Activated T-helper 1 cell treated with anti-CD3 and anti-CD28 coated beads, Interleukin-12 subunit alpha, Interleukin-12 subunit beta, Interleukin-2, Interleukin-4 antibody, amounts not matched to agents 30 ng/mL and 10 ng/mL and 1 ng/mL, durations not matched to agents 14 hours and 24 hours and 36 hours (primary cell): ENCODE measurements at regions not wholly inside any gene's neighbourhood (a gene's known extent, or its start where the extent isn't known, plus 50 kb on each side); places are given as distances from the start of the nearest gene placed in this dataset.

Experiments
- DNase-seq: peaks from one replicate; pipeline ENCODE4 v3.0.0; 2021; ENCODE audit warnings: low spot score
- H3K27ac Mint-ChIP-seq: one replicate; pipeline ENCODE4 v1.8.0; 2021; ENCODE audit warnings: mild to moderate bottlenecking, mixed read lengths
- H3K27me3 Mint-ChIP-seq: one replicate; pipeline ENCODE4 v1.8.0; 2022; ENCODE audit warnings: mild to moderate bottlenecking, moderate library complexity, mixed read lengths; ENCODE audit not compliant: insufficient read depth
- H3K36me3 Mint-ChIP-seq: one replicate; pipeline ENCODE4 v1.8.0; 2021; ENCODE audit warnings: low read depth, mixed read lengths
- H3K4me1 Mint-ChIP-seq: one replicate; pipeline ENCODE4 v1.8.0; 2021; ENCODE audit warnings: low read depth, mixed read lengths
- H3K4me3 Mint-ChIP-seq: one replicate; pipeline ENCODE4 v1.8.0; 2021; ENCODE audit warnings: mild to moderate bottlenecking, moderate library complexity, mixed read lengths
- H3K9me3 Mint-ChIP-seq: one replicate; pipeline ENCODE4 v1.8.0; 2021; ENCODE audit warnings: mixed read lengths
- intact Hi-C: fragments of 100-400 bp; cut with micrococcal nuclease; formaldehyde crosslinking; loops from one replicate; pipeline ENCODE4 v1.15.1; 2024

- Mint-ChIP-seq H3K4me1 (no peaks in the 10 kb centered on the region), H3K36me3 (no peaks in the 10 kb centered on the region), H3K9me3 (no peaks in the 10 kb centered on the region), H3K27me3 (no peaks in the 10 kb centered on the region), H3K27ac (no peak overlapping the region), H3K4me3 (no peak overlapping the region)
- intact Hi-C loops: no loop called here
- no peak for DNase-seq
Observed at GRCh38 chr1:191575746-191576145, 582.5 kb upstream of the RGS18 start.

- Mint-ChIP-seq H3K4me1 (no peaks in the 10 kb centered on the region), H3K27ac (no peak overlapping the region), H3K36me3 (no peaks in the 10 kb centered on the region), H3K4me3 (no peak overlapping the region), H3K9me3 (no peaks in the 10 kb centered on the region), H3K27me3 (no peaks in the 10 kb centered on the region)
- intact Hi-C loops: no loop called here
- DNase-seq: no peak
Observed at GRCh38 chr1:191577213-191577612, 581.0 kb upstream of the RGS18 start.

GRCh38 chr1:191578281-191578680, 580.0 kb upstream of the RGS18 start:
- H3K9me3 Mint-ChIP-seq: no peaks in the 10 kb centered on the region
- intact Hi-C loops: no loop called here
- no peaks in the 10 kb centered on the region for H3K36me3 Mint-ChIP-seq
- H3K4me3 Mint-ChIP-seq: no peak overlapping the region
- DNase-seq: no peak
- H3K27ac Mint-ChIP-seq: no peak overlapping the region
- H3K27me3 Mint-ChIP-seq: no peaks in the 10 kb centered on the region
- H3K4me1 Mint-ChIP-seq: no peaks in the 10 kb centered on the region

GRCh38 chr1:191579019-191579418, 579.2 kb upstream of the RGS18 start:
- Mint-ChIP-seq H3K4me3 (no peak overlapping the region), H3K4me1 (no peaks in the 10 kb centered on the region), H3K27ac (no peak overlapping the region), H3K36me3 (no peaks in the 10 kb centered on the region), H3K9me3 (no peaks in the 10 kb centered on the region), H3K27me3 (no peaks in the 10 kb centered on the region)
- no peak for DNase-seq
- intact Hi-C loops: no loop called here

- Mint-ChIP-seq H3K36me3 (no peaks in the 10 kb centered on the region), H3K27ac (no peak overlapping the region)
- intact Hi-C loops: no loop called here
Observed at GRCh38 chr1:191582169-191582568, 576.1 kb upstream of the RGS18 start.

GRCh38 chr1:191585095-191585494, 573.2 kb upstream of the RGS18 start:
- no peak for DNase-seq
- no peak overlapping the region for H3K4me3 Mint-ChIP-seq
- intact Hi-C loops: no loop called here
- no peaks in the 10 kb centered on the region for H3K27me3 Mint-ChIP-seq
- no peaks in the 10 kb centered on the region for H3K4me1 Mint-ChIP-seq
- H3K36me3 Mint-ChIP-seq: no peaks in the 10 kb centered on the region
- H3K9me3 Mint-ChIP-seq: no peaks in the 10 kb centered on the region
- H3K27ac Mint-ChIP-seq: no peak overlapping the region

More at GRCh38 chr1:191582169-191582568, 576.1 kb upstream of the RGS18 start:
- no peaks in the 10 kb centered on the region for H3K27me3 Mint-ChIP-seq
- H3K4me3 Mint-ChIP-seq: no peak overlapping the region
- DNase-seq: no peak
- no peaks in the 10 kb centered on the region for H3K9me3 Mint-ChIP-seq
- H3K4me1 Mint-ChIP-seq: no peaks in the 10 kb centered on the region

- intact Hi-C loops: no loop called here
- no peak for DNase-seq
- no peaks in the 10 kb centered on the region for H3K4me1 Mint-ChIP-seq
- no peaks in the 10 kb centered on the region for H3K27me3 Mint-ChIP-seq
- H3K4me3 Mint-ChIP-seq: no peak overlapping the region
- no peak overlapping the region for H3K27ac Mint-ChIP-seq
- no peaks in the 10 kb centered on the region for H3K9me3 Mint-ChIP-seq
- no peaks in the 10 kb centered on the region for H3K36me3 Mint-ChIP-seq
Observed at GRCh38 chr1:191588905-191589304, 569.4 kb upstream of the RGS18 start.

- no peak for DNase-seq
- no peaks in the 10 kb centered on the region for H3K36me3 Mint-ChIP-seq
- H3K4me3 Mint-ChIP-seq: no peak overlapping the region
- no peaks in the 10 kb centered on the region for H3K9me3 Mint-ChIP-seq
- intact Hi-C loops: no loop called here
- H3K4me1 Mint-ChIP-seq: no peaks in the 10 kb centered on the region
- H3K27me3 Mint-ChIP-seq: no peaks in the 10 kb centered on the region
- H3K27ac Mint-ChIP-seq: no peak overlapping the region
Observed at GRCh38 chr1:191589536-191589935, 568.7 kb upstream of the RGS18 start.

GRCh38 chr1:191590578-191590977, 567.7 kb upstream of the RGS18 start:
- Mint-ChIP-seq H3K4me1 (no peaks in the 10 kb centered on the region), H3K27ac (no peak overlapping the region), H3K9me3 (no peaks in the 10 kb centered on the region), H3K36me3 (no peaks in the 10 kb centered on the region), H3K4me3 (no peak overlapping the region), H3K27me3 (no peaks in the 10 kb centered on the region)
- intact Hi-C loops: no loop called here
- no peak for DNase-seq

- H3K27ac Mint-ChIP-seq: no peak overlapping the region
- no peak for DNase-seq
- intact Hi-C loops: no loop called here
- H3K4me1 Mint-ChIP-seq: no peaks in the 10 kb centered on the region
- H3K9me3 Mint-ChIP-seq: no peaks in the 10 kb centered on the region
- H3K4me3 Mint-ChIP-seq: no peak overlapping the region
- H3K27me3 Mint-ChIP-seq: no peaks in the 10 kb centered on the region
- no peaks in the 10 kb centered on the region for H3K36me3 Mint-ChIP-seq
Observed at GRCh38 chr1:191592039-191592438, 566.2 kb upstream of the RGS18 start.

- intact Hi-C loops: no loop called here
Observed at GRCh38 chr1:191592907-191593306, 565.4 kb upstream of the RGS18 start.

GRCh38 chr1:191595170-191595569, 563.1 kb upstream of the RGS18 start:
- intact Hi-C loops: no loop called here
- no peaks in the 10 kb centered on the region for H3K4me1 Mint-ChIP-seq
- no peaks in the 10 kb centered on the region for H3K27me3 Mint-ChIP-seq
- no peak for DNase-seq
- no peaks in the 10 kb centered on the region for H3K9me3 Mint-ChIP-seq
- no peak overlapping the region for H3K27ac Mint-ChIP-seq
- H3K36me3 Mint-ChIP-seq: no peaks in the 10 kb centered on the region
- no peak overlapping the region for H3K4me3 Mint-ChIP-seq

More at GRCh38 chr1:191592907-191593306, 565.4 kb upstream of the RGS18 start:
- no peaks in the 10 kb centered on the region for H3K9me3 Mint-ChIP-seq
- no peaks in the 10 kb centered on the region for H3K4me1 Mint-ChIP-seq
- no peak overlapping the region for H3K4me3 Mint-ChIP-seq
- no peak overlapping the region for H3K27ac Mint-ChIP-seq
- H3K36me3 Mint-ChIP-seq: no peaks in the 10 kb centered on the region
- no peak for DNase-seq
- no peaks in the 10 kb centered on the region for H3K27me3 Mint-ChIP-seq

- Mint-ChIP-seq H3K27ac (no peak overlapping the region), H3K27me3 (no peaks in the 10 kb centered on the region), H3K9me3 (no peaks in the 10 kb centered on the region), H3K4me3 (no peak overlapping the region), H3K36me3 (no peaks in the 10 kb centered on the region), H3K4me1 (no peaks in the 10 kb centered on the region)
- intact Hi-C loops: no loop called here
- no peak for DNase-seq
Observed at GRCh38 chr1:191608367-191608766, 549.9 kb upstream of the RGS18 start.

- H3K27me3 Mint-ChIP-seq: no peaks in the 10 kb centered on the region
- H3K4me1 Mint-ChIP-seq: no peaks in the 10 kb centered on the region
Observed at GRCh38 chr1:191609305-191609704, 549.0 kb upstream of the RGS18 start.

More at GRCh38 chr1:191609305-191609704, 549.0 kb upstream of the RGS18 start:
- no peak for DNase-seq
- no peaks in the 10 kb centered on the region for H3K9me3 Mint-ChIP-seq
- no peak overlapping the region for H3K27ac Mint-ChIP-seq
- no peak overlapping the region for H3K4me3 Mint-ChIP-seq
- intact Hi-C loops: no loop called here
- H3K36me3 Mint-ChIP-seq: no peaks in the 10 kb centered on the region
